ENCODE measurements at regions not wholly inside any gene's neighbourhood (a gene's known extent, or its start where the extent isn't known, plus 50 kb on each side); places are given as distances from the start of the nearest gene placed in this dataset.

DNA sequence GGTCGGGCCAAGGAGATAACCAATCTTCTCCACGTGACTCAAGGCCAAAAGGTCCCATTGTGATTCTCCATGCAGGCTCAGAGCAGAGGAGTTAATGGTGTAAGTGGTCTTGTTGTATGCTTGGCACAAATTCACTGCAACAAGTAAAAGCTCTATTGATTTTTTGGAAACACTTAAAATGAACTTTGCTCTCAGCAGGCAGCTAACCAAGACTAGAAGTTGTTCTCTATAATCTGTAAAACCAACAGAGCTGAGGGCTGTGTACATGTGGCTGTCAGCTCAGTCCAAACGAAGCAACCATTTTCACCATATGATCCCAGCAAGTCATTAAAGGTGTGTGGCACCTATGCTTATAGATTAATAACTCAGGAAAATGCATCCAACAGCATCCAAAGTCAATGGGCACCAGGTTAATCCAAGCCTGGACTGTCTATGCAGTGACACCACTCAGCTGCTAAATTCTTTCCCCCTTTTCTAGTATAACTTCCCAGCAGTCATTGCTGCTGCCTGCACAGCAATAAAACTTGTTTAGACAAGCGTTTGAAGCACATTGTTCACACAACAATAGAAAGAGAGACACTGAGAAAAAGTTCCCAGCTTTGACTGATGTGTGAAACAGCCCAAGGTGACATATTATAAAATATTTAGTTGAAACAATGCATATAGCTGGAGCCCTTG lies 603.8 kb upstream of the ADAMTS9 start:
- H3K9me2 ChIP-seq (ENCODE audit: insufficient read depth) = no peaks in the 10 kb centered on the region
- H3K79me2 ChIP-seq (replicated peaks; ENCODE audit: insufficient read depth) = no peaks in the 10 kb centered on the region
- no peak for TF ChIP-seq ZNF331 (CRISPR knock-in tag; IDR thresholded peaks at IDR 0.05; ENCODE audit: low read depth)
- no peak for TF ChIP-seq CREB1 (CRISPR knock-in tag; IDR thresholded peaks at IDR 0.05; ENCODE audit: low read depth)
- TF ChIP-seq, protein P1, sequence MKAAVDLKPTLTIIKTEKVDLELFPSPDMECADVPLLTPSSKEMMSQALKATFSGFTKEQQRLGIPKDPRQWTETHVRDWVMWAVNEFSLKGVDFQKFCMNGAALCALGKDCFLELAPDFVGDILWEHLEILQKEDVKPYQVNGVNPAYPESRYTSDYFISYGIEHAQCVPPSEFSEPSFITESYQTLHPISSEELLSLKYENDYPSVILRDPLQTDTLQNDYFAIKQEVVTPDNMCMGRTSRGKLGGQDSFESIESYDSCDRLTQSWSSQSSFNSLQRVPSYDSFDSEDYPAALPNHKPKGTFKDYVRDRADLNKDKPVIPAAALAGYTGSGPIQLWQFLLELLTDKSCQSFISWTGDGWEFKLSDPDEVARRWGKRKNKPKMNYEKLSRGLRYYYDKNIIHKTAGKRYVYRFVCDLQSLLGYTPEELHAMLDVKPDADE (IDR thresholded peaks at IDR 0.05) = no peak
- no peak for TF ChIP-seq EZH2 (IDR thresholded peaks at IDR 0.05; ENCODE audit: low read depth, unreplicated experiment)
- no peak for TF ChIP-seq JUNB (IDR thresholded peaks at IDR 0.05; ENCODE audit: unreplicated experiment)
- TF ChIP-seq STAT1 (IDR thresholded peaks at IDR 0.05; ENCODE audit: unreplicated experiment) = no peak
- TF ChIP-seq EZH2phosphoT487 (IDR thresholded peaks at IDR 0.05; ENCODE audit: unreplicated experiment) = no peak
- TF ChIP-seq NANOG (IDR thresholded peaks at IDR 0.05; ENCODE audit: borderline replicate concordance) = no peak
- TF ChIP-seq, protein P2, sequence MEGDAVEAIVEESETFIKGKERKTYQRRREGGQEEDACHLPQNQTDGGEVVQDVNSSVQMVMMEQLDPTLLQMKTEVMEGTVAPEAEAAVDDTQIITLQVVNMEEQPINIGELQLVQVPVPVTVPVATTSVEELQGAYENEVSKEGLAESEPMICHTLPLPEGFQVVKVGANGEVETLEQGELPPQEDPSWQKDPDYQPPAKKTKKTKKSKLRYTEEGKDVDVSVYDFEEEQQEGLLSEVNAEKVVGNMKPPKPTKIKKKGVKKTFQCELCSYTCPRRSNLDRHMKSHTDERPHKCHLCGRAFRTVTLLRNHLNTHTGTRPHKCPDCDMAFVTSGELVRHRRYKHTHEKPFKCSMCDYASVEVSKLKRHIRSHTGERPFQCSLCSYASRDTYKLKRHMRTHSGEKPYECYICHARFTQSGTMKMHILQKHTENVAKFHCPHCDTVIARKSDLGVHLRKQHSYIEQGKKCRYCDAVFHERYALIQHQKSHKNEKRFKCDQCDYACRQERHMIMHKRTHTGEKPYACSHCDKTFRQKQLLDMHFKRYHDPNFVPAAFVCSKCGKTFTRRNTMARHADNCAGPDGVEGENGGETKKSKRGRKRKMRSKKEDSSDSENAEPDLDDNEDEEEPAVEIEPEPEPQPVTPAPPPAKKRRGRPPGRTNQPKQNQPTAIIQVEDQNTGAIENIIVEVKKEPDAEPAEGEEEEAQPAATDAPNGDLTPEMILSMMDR (conservative IDR thresholded peaks at IDR 0.05; ENCODE audit: low read depth in 2 of 2) = no peak
- no peak for TF ChIP-seq POLR2AphosphoS5 (IDR thresholded peaks at IDR 0.05; ENCODE audit: low read depth)
- TF ChIP-seq ZNF114 (CRISPR knock-in tag; IDR thresholded peaks at IDR 0.05) = no peak
- TF ChIP-seq, protein P3, sequence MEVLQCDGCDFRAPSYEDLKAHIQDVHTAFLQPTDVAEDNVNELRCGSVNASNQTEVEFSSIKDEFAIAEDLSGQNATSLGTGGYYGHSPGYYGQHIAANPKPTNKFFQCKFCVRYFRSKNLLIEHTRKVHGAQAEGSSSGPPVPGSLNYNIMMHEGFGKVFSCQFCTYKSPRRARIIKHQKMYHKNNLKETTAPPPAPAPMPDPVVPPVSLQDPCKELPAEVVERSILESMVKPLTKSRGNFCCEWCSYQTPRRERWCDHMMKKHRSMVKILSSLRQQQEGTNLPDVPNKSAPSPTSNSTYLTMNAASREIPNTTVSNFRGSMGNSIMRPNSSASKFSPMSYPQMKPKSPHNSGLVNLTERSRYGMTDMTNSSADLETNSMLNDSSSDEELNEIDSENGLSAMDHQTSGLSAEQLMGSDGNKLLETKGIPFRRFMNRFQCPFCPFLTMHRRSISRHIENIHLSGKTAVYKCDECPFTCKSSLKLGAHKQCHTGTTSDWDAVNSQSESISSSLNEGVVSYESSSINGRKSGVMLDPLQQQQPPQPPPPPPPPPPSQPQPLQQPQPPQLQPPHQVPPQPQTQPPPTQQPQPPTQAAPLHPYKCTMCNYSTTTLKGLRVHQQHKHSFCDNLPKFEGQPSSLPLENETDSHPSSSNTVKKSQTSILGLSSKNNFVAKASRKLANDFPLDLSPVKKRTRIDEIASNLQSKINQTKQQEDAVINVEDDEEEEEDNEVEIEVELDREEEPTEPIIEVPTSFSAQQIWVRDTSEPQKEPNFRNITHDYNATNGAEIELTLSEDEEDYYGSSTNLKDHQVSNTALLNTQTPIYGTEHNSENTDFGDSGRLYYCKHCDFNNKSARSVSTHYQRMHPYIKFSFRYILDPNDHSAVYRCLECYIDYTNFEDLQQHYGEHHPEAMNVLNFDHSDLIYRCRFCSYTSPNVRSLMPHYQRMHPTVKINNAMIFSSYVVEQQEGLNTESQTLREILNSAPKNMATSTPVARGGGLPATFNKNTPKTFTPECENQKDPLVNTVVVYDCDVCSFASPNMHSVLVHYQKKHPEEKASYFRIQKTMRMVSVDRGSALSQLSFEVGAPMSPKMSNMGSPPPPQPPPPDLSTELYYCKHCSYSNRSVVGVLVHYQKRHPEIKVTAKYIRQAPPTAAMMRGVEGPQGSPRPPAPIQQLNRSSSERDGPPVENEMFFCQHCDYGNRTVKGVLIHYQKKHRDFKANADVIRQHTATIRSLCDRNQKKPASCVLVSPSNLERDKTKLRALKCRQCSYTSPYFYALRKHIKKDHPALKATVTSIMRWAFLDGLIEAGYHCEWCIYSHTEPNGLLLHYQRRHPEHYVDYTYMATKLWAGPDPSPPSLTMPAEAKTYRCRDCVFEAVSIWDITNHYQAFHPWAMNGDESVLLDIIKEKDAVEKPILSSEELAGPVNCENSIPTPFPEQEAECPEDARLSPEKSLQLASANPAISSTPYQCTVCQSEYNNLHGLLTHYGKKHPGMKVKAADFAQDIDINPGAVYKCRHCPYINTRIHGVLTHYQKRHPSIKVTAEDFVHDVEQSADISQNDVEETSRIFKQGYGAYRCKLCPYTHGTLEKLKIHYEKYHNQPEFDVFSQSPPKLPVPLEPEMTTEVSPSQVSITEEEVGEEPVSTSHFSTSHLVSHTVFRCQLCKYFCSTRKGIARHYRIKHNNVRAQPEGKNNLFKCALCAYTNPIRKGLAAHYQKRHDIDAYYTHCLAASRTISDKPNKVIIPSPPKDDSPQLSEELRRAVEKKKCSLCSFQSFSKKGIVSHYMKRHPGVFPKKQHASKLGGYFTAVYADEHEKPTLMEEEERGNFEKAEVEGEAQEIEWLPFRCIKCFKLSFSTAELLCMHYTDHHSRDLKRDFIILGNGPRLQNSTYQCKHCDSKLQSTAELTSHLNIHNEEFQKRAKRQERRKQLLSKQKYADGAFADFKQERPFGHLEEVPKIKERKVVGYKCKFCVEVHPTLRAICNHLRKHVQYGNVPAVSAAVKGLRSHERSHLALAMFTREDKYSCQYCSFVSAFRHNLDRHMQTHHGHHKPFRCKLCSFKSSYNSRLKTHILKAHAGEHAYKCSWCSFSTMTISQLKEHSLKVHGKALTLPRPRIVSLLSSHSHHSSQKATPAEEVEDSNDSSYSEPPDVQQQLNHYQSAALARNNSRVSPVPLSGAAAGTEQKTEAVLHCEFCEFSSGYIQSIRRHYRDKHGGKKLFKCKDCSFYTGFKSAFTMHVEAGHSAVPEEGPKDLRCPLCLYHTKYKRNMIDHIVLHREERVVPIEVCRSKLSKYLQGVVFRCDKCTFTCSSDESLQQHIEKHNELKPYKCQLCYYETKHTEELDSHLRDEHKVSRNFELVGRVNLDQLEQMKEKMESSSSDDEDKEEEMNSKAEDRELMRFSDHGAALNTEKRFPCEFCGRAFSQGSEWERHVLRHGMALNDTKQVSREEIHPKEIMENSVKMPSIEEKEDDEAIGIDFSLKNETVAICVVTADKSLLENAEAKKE (CRISPR knock-in tag; IDR thresholded peaks at IDR 0.05) = no peak
- TF ChIP-seq, protein P4, sequence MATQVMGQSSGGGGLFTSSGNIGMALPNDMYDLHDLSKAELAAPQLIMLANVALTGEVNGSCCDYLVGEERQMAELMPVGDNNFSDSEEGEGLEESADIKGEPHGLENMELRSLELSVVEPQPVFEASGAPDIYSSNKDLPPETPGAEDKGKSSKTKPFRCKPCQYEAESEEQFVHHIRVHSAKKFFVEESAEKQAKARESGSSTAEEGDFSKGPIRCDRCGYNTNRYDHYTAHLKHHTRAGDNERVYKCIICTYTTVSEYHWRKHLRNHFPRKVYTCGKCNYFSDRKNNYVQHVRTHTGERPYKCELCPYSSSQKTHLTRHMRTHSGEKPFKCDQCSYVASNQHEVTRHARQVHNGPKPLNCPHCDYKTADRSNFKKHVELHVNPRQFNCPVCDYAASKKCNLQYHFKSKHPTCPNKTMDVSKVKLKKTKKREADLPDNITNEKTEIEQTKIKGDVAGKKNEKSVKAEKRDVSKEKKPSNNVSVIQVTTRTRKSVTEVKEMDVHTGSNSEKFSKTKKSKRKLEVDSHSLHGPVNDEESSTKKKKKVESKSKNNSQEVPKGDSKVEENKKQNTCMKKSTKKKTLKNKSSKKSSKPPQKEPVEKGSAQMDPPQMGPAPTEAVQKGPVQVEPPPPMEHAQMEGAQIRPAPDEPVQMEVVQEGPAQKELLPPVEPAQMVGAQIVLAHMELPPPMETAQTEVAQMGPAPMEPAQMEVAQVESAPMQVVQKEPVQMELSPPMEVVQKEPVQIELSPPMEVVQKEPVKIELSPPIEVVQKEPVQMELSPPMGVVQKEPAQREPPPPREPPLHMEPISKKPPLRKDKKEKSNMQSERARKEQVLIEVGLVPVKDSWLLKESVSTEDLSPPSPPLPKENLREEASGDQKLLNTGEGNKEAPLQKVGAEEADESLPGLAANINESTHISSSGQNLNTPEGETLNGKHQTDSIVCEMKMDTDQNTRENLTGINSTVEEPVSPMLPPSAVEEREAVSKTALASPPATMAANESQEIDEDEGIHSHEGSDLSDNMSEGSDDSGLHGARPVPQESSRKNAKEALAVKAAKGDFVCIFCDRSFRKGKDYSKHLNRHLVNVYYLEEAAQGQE (IDR thresholded peaks at IDR 0.05; ENCODE audit: unreplicated experiment) = no peak
- DNase-seq (ENCODE audit: low spot score) = no peak
- no peaks in the 10 kb centered on the region for H3F3A ChIP-seq (replicated peaks; ENCODE audit: low read depth)
- H3K4me1 ChIP-seq (ENCODE audit: insufficient read depth) = no peaks in the 10 kb centered on the region
- H2AFZ ChIP-seq = no peak overlapping the region
- H3K27me3 Mint-ChIP-seq (ENCODE audit: insufficient read depth, low read depth, poor library complexity) = no peaks in the 10 kb centered on the region
- no peak overlapping the region for H3K4me3 ChIP-seq
- no peaks in the 10 kb centered on the region for H3K36me3 ChIP-seq (ENCODE audit: insufficient read depth)
- ATAC-seq = no peak
- H3K27ac ChIP-seq (ENCODE audit: low read depth) = no peak overlapping the region
- H3K27ac Mint-ChIP-seq = no peak overlapping the region
- no peaks in the 10 kb centered on the region for H3K27me3 ChIP-seq (ENCODE audit: insufficient read depth)
- no peak overlapping the region for H3K4me3 Mint-ChIP-seq
- no peak overlapping the region for H3K4me2 ChIP-seq
- H4K20me1 ChIP-seq (replicated peaks; ENCODE audit: insufficient read depth) = no peaks in the 10 kb centered on the region
- H3K36me3 Mint-ChIP-seq (ENCODE audit: low read depth) = no peaks in the 10 kb centered on the region
- H3K9me3 Mint-ChIP-seq = no peaks in the 10 kb centered on the region
- peaks cover 3% of the 10 kb centered on the region; the same call in 2 of the 3 replicates for H3K4me1 Mint-ChIP-seq
